OCI-LY1 (cell line): ENCODE measurements at regions not wholly inside any gene's neighbourhood (a gene's known extent, or its start where the extent isn't known, plus 50 kb on each side); places are given as distances from the start of the nearest gene placed in this dataset.

Experiments used
- EZH2 ChIP-seq: fragments of 200-600 bp; sonication (generic), shearing (Covaris generic); IDR thresholded peaks from 2 replicates; pipeline ENCODE4 v1.8.0; 2017; ENCODE audit warnings: borderline replicate concordance, mixed run types, mild to moderate bottlenecking, antibody characterized with exemption, low read length, moderate library complexity, mixed read lengths
- TF ChIP-seq, protein P1 (sequence below): fragments of 200-600 bp; sonication (generic), shearing (Covaris generic); IDR thresholded peaks from 2 replicates; pipeline ENCODE4 v1.5.1; 2017; ENCODE audit warnings: mild to moderate bottlenecking, antibody characterized with exemption, low read length, moderate library complexity, mixed read lengths

DNA sequence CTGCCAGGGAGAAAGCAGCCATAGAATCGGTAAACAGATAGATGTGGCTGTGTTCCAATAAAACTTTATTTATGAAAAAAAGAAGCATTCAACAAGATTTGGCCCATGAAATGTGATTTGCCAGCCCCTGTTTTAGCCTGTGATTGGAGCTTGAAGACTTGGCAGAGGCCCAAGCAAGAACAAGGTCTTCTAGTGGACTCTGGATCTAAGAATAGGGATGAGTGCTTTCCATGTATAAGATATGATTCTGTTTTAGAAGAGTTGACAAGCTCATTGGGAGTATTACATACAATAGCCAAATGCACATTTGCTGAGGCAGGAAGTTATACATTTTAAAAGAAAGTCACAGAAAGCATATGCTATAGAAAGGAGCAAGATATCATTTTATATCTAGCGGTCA lies 175.6 kb upstream of the LUZP2 start:
- TF ChIP-seq, protein P1, sequence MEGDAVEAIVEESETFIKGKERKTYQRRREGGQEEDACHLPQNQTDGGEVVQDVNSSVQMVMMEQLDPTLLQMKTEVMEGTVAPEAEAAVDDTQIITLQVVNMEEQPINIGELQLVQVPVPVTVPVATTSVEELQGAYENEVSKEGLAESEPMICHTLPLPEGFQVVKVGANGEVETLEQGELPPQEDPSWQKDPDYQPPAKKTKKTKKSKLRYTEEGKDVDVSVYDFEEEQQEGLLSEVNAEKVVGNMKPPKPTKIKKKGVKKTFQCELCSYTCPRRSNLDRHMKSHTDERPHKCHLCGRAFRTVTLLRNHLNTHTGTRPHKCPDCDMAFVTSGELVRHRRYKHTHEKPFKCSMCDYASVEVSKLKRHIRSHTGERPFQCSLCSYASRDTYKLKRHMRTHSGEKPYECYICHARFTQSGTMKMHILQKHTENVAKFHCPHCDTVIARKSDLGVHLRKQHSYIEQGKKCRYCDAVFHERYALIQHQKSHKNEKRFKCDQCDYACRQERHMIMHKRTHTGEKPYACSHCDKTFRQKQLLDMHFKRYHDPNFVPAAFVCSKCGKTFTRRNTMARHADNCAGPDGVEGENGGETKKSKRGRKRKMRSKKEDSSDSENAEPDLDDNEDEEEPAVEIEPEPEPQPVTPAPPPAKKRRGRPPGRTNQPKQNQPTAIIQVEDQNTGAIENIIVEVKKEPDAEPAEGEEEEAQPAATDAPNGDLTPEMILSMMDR, result no peak
- no peak for TF ChIP-seq EZH2
